Choroid plexus epithelial cell (primary cell): ENCODE measurements at regions not wholly inside any gene's neighbourhood (a gene's known extent, or its start where the extent isn't known, plus 50 kb on each side); places are given as distances from the start of the nearest gene placed in this dataset.

ENCODE experiments used
- DNase-seq: peaks from one replicate; pipeline ENCODE4 v3.0.0-alpha.2; 2010; ENCODE audit warnings: low read depth
- H3K4me3 ChIP-seq: 2 replicates; pipeline ENCODE4 v1.5.1; 2011; ENCODE audit warnings: low read depth, mild to moderate bottlenecking, control low read depth, low read length, moderate library complexity
- CTCF ChIP-seq: conservative IDR thresholded peaks from 2 replicates; pipeline ENCODE4 v1.5.1; 2011; ENCODE audit warnings: low read depth, mild to moderate bottlenecking, control low read depth, inconsistent platforms, low read length, moderate library complexity

DNA sequence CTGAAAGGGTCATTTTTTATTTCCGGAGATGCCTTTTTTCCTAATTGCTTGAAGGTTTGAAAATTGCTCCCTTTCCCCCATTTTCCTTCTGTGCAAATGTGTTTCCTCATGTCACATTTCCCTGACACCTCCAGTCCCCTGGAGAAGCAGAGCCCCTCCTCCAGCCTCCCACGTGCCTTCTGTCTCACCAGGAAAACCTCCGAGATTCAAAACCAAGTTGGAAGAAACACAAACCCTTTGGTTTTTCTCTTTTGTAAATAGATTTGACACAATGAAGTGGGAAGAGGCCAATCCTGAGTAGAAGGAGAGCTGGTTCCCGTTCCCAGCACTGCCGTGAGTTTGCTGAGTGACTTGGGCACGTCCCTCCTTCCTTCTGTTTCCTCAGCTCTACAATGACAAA lies 125.4 kb upstream of the MYCN start:
- TF ChIP-seq CTCF = no peak
- DNase-seq = no peak
- H3K4me3 ChIP-seq = no peak overlapping the region

DNA sequence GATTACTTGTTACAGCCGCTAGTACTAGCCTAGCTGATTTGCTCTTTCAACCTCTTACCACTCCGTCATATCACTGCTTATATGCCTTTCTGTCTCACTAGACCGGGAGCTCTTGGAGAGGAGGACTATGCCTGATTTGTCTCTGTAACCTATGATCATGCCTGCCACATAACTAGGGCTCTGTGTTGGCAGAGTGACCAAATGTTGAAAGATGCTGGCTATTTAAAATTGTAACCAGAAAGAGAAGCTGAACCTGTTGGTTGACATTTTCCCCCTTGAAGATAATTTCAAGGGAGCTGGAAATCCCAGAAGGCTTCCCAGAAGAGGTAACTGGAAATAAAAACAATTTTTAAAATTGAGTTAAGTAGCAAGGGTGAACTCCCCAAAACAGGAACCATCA lies 124.1 kb upstream of the MYCN start:
- DNase-seq = no peak
- TF ChIP-seq CTCF = no peak

DNA sequence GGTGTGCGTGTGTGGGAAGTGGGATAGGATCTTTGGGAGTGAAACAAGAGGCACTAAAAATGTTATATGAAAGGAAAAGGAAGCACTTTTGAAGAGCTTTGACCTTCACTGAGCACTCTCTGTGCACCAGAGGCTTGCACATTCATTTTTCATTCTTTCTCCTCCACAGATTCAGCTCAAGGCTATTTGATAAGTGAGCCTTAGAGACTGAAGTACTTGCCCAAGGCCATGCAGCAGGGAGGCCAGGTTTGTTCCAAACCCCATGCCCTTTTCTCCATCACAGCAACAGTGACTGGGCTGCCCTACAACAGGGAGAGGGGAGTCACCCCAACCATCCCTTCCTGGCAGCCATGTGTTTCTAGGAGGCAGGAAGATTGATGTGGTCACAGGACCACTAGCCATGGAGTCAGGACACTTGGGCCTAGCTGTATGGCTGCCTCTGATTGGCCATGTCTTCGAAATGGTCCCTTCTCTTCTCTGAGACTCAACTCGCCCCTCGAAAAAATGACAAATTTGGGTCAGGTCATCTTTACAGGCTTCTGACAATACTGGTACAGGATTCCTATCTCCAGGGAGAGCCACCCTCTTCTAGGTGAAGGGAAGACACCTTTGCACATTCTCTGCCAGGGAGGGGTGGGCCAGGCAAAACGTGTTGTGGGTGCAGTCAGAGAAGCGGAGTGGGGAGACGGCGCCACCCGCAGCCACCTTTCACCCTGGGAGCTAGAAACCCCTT lies 123.5 kb upstream of the MYCN start:
- no peak for TF ChIP-seq CTCF
- H3K4me3 ChIP-seq = no peak overlapping the region
- no peak for DNase-seq

More for the DNA sequence above, 124.1 kb upstream of the MYCN start:
- no peak overlapping the region for H3K4me3 ChIP-seq

DNA sequence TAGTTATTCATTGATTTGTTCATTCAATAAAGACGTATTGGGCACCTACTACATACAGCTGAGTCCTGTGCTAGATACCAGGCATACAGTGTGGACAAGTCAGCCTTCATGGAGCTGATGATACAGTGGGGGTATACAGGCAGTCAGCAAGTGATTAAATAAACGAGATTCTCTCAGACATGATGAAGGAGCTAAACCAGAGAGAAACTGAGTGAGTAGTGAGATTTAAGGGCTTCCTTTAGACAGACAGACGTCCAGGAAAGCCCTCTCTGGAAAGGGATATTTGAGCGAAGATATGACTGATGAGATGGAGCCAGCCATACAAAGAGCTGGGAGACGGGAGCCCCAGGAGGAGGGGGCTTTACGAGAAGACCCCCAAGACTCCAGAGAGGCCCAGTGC lies 122.6 kb upstream of the MYCN start:
- no peak for TF ChIP-seq CTCF
- DNase-seq = no peak
- no peak overlapping the region for H3K4me3 ChIP-seq

- no peak for TF ChIP-seq CTCF
- no peak overlapping the region for H3K4me3 ChIP-seq
- no peak for DNase-seq
Observed at GRCh38 chr2:15818318-15818753, 122.0 kb upstream of the MYCN start.

DNA sequence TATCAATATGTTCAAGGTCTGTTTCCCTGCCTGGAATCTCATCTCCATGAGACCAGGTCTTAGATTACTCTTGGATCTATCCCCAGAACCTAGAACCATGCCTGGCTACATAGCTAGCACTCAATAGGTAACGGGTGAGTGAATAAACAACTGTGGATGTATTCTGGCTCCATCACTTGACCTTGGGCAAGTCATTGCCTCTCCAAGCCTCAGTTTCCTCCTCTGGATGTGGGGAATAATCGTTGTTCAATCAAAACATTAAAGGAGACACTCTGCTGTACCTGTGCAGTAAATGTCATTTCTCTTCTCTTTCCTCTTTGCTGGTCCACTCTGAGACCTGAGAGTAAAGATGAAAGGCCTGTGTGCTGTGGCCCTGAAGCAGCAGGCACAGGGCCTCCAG lies 121.5 kb upstream of the MYCN start:
- DNase-seq = no peak
- TF ChIP-seq CTCF = no peak
- no peak overlapping the region for H3K4me3 ChIP-seq
